RWPE1 (cell line): ENCODE measurements at regions not wholly inside any gene's neighbourhood (a gene's known extent, or its start where the extent isn't known, plus 50 kb on each side); places are given as distances from the start of the nearest gene placed in this dataset.

Source experiments
- CTCF ChIA-PET: fragments of 350-600 bp; sonication (Branson Sonifier 250); formaldehyde crosslinking; extraction: SDS; loops from one replicate; lab custom pipeline; 2021; lab: Yijun Ruan, JAX
- POLR2A ChIA-PET: fragments of 400-600 bp; formaldehyde crosslinking; extraction: SDS; loops from one replicate; lab custom pipeline; 2020; ENCODE audit warnings: antibody characterized with exemption; ENCODE audit not compliant: low non-redundant PET; lab: Yijun Ruan, JAX
- DNase-seq: peaks from one replicate; pipeline ENCODE4 v3.0.0; 2012; ENCODE audit warnings: low spot score
- H3K27ac ChIP-seq: fragments of 450-650 bp; 2 replicates; pipeline ENCODE4 v1.5.1; 2017
- CTCF ChIP-seq: fragments of 450-650 bp; conservative IDR thresholded peaks from 2 replicates; pipeline ENCODE4 v1.5.1; 2017; ENCODE audit warnings: low read depth, mild to moderate bottlenecking

GRCh38 chr18:56207989-56208388 is 430.4 kb downstream of the TXNL1 start:
- no peak overlapping the region for H3K27ac ChIP-seq
- ChIA-PET CTCF (no interaction called here), POLR2A (no interaction called here)
- TF ChIP-seq CTCF: no peak
- DNase-seq: no peak

DNA sequence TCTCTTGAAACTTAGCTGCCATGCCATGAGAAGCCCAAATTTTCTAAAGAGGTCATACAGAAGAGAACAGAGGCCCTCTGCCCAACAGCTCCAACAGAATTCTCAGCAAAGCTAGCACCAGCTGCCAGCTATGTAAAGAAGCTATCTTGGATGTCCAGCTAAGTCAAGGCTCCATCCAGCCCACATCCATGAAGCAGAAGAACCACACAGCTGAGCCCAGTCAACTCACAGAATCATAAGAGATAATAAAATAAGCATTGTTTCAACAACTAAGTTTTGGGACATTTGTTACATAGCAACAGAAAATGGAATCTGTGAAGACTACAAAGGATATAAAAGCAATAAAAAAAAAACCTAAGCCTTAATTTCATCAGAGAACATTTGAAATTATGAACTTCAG is 434.3 kb downstream of the TXNL1 start:
- POLR2A ChIA-PET: no interaction called here
- no peak for DNase-seq
- TF ChIP-seq CTCF: no peak
- H3K27ac ChIP-seq: no peak overlapping the region
- CTCF ChIA-PET: no interaction called here

DNA sequence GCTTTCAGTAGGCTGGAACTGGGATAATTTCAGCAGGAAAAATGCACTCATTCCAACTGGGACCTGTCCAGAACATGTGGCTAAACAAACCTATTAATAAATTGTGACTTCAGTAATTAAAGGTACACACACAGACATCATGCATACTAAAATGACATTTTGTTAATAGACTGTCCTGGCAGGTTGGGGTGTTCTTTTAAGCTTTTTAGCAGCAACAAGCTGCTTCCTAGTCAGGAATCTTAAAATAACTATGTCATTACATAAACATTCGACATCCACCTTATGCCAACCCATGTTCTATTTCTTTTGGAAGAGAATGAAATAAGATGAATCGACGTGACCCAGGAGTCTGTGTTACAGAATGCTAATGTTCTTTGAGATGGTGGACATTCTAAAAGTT is 435.7 kb downstream of the TXNL1 start:
- no peak for DNase-seq
- H3K27ac ChIP-seq: no peak overlapping the region
- TF ChIP-seq CTCF: no peak
- ChIA-PET CTCF (no interaction called here), POLR2A (no interaction called here)

DNA sequence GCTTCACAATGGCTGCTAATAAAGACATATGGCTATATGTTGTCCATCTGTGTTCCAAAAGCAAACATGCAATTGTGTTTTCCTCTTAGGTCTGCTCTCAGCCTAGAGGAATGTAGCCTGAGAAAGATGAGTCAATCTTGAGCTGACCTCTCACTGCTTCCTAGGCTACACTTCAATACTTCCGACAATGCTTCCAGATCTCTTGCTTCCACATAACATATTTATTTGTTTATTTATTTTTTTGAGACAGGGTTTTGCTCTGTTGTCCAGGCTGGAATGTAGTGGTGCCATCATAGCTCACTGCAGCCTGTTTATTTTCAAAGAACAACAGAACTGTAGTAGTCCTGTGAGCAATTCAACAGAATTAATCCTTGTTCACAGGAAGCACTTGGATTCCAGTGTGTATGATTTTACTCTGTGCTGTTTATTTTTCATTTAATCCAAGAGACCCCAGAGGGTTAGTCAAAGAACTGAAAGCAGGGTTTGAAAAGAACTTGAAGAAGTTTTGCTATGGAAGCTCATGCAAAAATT is 437.9 kb downstream of the TXNL1 start:
- CTCF ChIA-PET: no interaction called here

GRCh38 chr18:56199580-56200330 is 438.6 kb downstream of the TXNL1 start:
- TF ChIP-seq CTCF: no peak
- no peak overlapping the region for H3K27ac ChIP-seq
- ChIA-PET POLR2A (no interaction called here), CTCF (no interaction called here)
- DNase-seq: no peak

More for the DNA sequence above, 437.9 kb downstream of the TXNL1 start:
- no peak for TF ChIP-seq CTCF
- DNase-seq: no peak
- H3K27ac ChIP-seq: no peak overlapping the region
- POLR2A ChIA-PET: no interaction called here

DNA sequence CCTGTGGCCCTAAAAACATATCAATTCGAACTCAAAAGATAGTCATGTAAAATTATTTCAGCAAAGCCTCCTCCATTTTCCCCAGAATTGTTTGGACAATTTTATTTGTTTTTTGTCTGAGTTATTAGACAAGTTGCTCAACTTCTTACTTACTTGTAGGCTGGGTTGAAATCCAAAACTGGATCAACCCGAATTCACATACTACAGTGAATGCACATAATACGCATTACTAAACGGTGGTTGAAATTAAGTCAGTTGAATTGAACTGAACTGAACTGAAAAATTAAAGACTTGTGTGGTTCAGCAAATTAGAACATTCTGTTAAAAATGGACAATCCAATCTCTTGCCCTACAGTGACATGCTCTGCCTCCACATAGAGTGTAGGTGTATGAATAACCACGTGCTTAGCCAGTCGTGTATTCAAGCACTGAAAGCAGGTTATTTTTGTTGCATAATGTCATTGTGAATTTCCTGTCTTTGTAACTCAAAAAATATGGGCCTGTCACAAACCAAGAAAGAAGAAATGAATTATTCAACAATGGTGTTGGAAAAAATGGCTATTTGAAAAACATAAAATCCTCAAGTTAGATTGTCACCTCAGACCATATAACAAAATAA is 441.0 kb downstream of the TXNL1 start:
- no peak overlapping the region for H3K27ac ChIP-seq
- POLR2A ChIA-PET: no interaction called here
- CTCF ChIA-PET: no interaction called here
- DNase-seq: no peak
- no peak for TF ChIP-seq CTCF
